ENCODE measurements at regions not wholly inside any gene's neighbourhood (a gene's known extent, or its start where the extent isn't known, plus 50 kb on each side); places are given as distances from the start of the nearest gene placed in this dataset.
"Not testable (repeated sequence)": the region's sequence is repeated elsewhere in the genome, so short reads cannot be mapped to it uniquely, and the experiment has no call there.

DNA sequence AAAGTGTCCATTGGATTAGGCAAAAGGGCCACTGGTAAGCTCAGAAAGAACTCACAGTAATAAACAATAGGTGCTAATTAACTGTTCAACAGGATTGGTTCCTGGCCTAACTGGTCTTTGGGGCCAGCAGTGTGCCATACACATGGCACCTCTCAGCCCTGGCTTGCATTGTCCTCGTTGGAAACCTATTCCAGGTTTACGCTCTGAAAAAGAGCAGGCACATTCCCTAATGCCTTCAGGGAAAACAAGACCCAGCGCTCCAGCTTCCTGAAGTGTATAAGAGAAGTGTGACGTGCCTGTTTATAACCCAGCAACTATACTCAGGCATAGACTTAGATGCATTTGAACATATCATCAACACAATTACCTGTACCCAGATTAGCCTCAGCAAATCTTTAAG, 51.9 kb upstream of the RBM47 start:
- DNase-seq, result no peak

GRCh38 chr4:40682290-40683101, 52.8 kb upstream of the RBM47 start:
- peak; percentile 20 for DNase-seq

DNA sequence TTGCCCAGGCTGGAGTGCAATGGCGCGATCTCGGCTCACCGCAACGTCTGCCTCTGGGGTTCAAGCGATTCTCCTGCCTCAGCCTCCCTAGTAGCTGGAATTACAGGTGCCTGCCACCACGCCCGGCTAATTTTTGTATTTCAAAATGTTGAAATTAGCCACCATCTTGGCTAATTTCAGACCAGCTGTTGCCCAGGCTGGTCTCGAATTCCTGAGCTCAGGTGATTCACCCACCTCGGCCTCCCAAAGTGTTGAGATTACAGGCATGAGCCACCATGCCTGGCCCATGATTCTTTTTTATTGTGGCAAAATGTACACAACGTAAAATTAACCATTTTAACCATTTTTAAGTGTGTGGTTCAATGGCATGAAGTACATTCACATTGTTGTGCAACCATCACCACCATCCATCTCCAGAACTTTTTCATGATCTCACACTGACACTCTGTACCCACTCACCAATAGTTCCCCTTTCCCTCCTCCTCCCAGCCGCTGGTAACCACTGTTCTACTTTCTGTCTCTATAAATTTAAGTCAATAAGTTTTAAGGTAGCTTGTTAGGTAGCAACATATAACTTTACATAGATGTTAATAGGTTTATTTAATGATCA, 54.0 kb upstream of the RBM47 start:
- DNase-seq, result peak; percentile 22

- no peak for DNase-seq
Observed at GRCh38 chr4:40684404-40684803, 54.7 kb upstream of the RBM47 start.

DNA sequence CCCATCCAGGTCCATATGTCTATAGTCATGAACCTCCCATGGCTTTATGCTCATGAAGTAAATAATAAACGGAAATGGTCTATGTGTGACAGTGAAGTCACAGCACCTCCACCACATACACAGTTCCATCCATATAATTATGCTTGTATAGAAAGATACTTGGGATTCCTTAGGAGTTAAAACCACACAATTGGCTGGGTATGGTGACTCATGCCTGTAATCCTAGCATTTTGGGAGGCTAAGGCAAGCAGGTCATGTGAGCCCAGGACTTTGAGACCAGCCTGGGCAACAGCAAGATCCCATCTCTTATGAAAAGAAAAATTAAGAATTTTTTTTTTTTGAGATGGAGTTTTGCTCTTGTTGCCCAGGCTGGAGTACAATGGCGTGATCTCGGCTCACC, 55.6 kb upstream of the RBM47 start:
- DNase-seq, result no peak

- DNase-seq, result no peak
Observed at GRCh38 chr4:40686081-40686913, 56.6 kb upstream of the RBM47 start.

- peak; percentile 27 for DNase-seq
Observed at GRCh38 chr4:40687676-40688389, 58.2 kb upstream of the RBM47 start.

DNA sequence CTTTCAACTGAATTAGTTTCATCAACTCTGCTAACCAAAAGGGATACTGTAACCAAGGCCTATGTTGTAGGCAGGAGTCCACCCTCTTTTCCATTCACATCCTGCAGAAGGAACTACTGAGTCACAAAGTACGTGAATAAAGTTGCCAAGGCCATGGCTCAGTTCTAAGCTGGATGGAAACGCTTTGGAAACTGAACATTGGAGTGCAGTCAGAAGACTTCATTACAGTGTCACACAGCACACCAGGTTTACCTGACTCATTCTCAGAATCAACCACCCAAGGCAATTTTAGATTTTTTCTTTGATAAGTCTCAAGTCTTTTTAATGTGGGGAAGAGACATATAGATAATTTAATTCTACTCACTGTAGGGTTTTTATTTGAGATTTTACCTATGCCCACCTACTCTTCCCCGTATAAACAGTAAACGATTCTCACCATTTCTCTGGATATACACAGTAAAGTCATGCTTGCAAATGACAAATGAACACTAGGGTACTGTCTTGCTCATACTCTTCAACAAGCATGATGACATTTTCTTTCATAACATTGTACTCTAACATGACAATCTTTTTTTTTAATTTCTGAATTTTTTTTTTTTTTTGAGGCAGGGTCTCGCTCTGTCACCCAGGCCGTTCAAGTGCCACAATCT, 58.9 kb upstream of the RBM47 start:
- DNase-seq, result no peak

GRCh38 chr4:40693946-40694345, 55.8 kb upstream of the NSUN7 start:
- no peak for DNase-seq

GRCh38 chr4:40697476-40697875, 52.3 kb upstream of the NSUN7 start:
- not testable (repeated sequence) for DNase-seq

DNA sequence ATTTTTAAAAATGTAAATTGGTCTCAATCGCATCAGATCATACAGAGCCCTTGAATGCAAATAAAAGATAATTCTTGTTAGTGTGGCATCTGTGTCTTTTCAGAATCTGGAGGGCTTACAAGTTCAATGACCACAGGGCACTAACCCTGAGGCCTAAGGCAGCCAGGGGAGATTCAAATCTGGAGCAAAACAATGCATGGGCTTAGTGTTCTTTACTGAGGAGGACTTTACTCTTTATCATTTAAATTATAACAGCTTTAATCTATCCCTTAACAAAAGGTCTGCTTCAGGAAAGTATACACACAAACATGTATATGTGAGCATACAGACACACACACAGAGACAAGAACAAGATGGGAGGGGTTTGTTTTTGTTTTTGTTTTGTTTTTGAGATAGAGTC, 51.0 kb upstream of the NSUN7 start:
- DNase-seq, result no peak

DNA sequence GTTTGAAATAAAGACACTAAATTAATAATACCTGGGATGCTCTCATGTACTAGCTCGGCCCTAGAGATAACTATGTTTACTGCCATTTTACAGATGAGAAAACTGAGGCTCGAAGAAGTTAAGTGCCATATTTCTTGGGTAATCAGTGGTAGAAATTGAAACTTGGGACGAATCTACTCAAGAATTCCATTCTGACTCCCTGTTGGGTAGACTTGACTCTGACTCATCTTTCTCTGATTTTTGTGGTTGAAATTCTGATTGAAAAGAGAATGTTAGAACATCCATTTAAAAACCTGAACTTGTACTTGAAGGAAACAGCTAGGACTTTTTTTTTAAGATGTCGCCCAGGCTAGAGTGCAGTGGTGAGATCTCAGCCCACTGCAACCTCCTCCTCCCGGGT, 50.1 kb upstream of the NSUN7 start:
- DNase-seq, result no peak
